HG03045 (cell line): ENCODE measurements at regions not wholly inside any gene's neighbourhood (a gene's known extent, or its start where the extent isn't known, plus 50 kb on each side); places are given as distances from the start of the nearest gene placed in this dataset.

Experiments used
- ATAC-seq: cut with Tn5 transposase; IDR thresholded peaks from one replicate; pipeline ENCODE4 v1.9.1; 2021; ENCODE audit warnings: mild to moderate bottlenecking, moderate library complexity; ENCODE audit not compliant: unreplicated experiment

- ATAC-seq: no peak
Measured at GRCh38 chr15:62599791-62600777, 435.0 kb upstream of the C2CD4B start.

GRCh38 chr15:62601777-62602545, 436.9 kb upstream of the C2CD4B start:
- ATAC-seq: no peak

GRCh38 chr15:62603742-62604141, 438.7 kb upstream of the C2CD4B start:
- no peak for ATAC-seq

GRCh38 chr15:62605282-62605681, 437.3 kb upstream of the TPM1 start:
- no peak for ATAC-seq

- no peak for ATAC-seq
Measured at GRCh38 chr15:62606376-62607113, 436.0 kb upstream of the TPM1 start.

GRCh38 chr15:62607114-62607462, 435.5 kb upstream of the TPM1 start:
- ATAC-seq: no peak

GRCh38 chr15:62607643-62608042, 434.9 kb upstream of the TPM1 start:
- no peak for ATAC-seq

GRCh38 chr15:62608369-62608768, 434.2 kb upstream of the TPM1 start:
- no peak for ATAC-seq

- no peak for ATAC-seq
Measured at GRCh38 chr15:62610265-62610869, 432.2 kb upstream of the TPM1 start.

GRCh38 chr15:62611002-62611401, 431.5 kb upstream of the TPM1 start:
- ATAC-seq: no peak

- ATAC-seq: no peak
Measured at GRCh38 chr15:62612183-62612733, 430.3 kb upstream of the TPM1 start.

GRCh38 chr15:62612771-62613170, 429.8 kb upstream of the TPM1 start:
- no peak for ATAC-seq

GRCh38 chr15:62616746-62617145, 425.8 kb upstream of the TPM1 start:
- no peak for ATAC-seq

- ATAC-seq: no peak
Measured at GRCh38 chr15:62617741-62618140, 424.8 kb upstream of the TPM1 start.

- ATAC-seq: no peak
Measured at GRCh38 chr15:62618432-62618831, 424.1 kb upstream of the TPM1 start.

GRCh38 chr15:62618846-62619504, 423.6 kb upstream of the TPM1 start:
- no peak for ATAC-seq

GRCh38 chr15:62619526-62619925, 423.0 kb upstream of the TPM1 start:
- ATAC-seq: no peak

GRCh38 chr15:62622775-62623174, 419.8 kb upstream of the TPM1 start:
- no peak for ATAC-seq

- ATAC-seq: no peak
Measured at GRCh38 chr15:62624547-62625378, 417.8 kb upstream of the TPM1 start.
